DND-41 (cell line): ENCODE measurements at regions not wholly inside any gene's neighbourhood (a gene's known extent, or its start where the extent isn't known, plus 50 kb on each side); places are given as distances from the start of the nearest gene placed in this dataset.

Experiments used
- ATAC-seq: fragments of 200-7000 bp; cut with Tn5 transposase; 3 replicates; pipeline ENCODE4 v1.9.1; 2021; ENCODE audit warnings: low read depth; ENCODE audit not compliant: insufficient read depth
- DNase-seq: peaks from one replicate; pipeline ENCODE4 v3.0.0-alpha.2; 2020
- H2AFZ ChIP-seq: 2 replicates; pipeline ENCODE4 v1.6.0; 2012; ENCODE audit warnings: low read depth, low read length
- H3K27ac ChIP-seq: 2 replicates; pipeline ENCODE4 v1.5.1; 2012; ENCODE audit warnings: low read length, inconsistent platforms
- H3K27me3 ChIP-seq: fragments of 200-600 bp; sonication (generic); 2 replicates; pipeline ENCODE4 v1.6.0; 2012; ENCODE audit warnings: low read length, mild to moderate bottlenecking, inconsistent platforms; ENCODE audit not compliant: insufficient read depth, poor library complexity
- H3K36me3 ChIP-seq: 2 replicates; pipeline ENCODE4 v1.5.1; 2012; ENCODE audit warnings: low read length, inconsistent platforms; ENCODE audit not compliant: insufficient read depth
- H3K4me1 ChIP-seq: 2 replicates; pipeline ENCODE4 v1.5.1; 2012; ENCODE audit warnings: mild to moderate bottlenecking, low read length; ENCODE audit not compliant: insufficient read depth
- H3K4me2 ChIP-seq: 2 replicates; pipeline ENCODE4 v1.6.0; 2012; ENCODE audit warnings: mild to moderate bottlenecking, moderate library complexity, low read length, inconsistent platforms; ENCODE audit not compliant: insufficient read depth
- H3K4me3 ChIP-seq, 2 experiments: fragments of 200-600 bp in 1 of 2; shearing (Covaris generic) in 1 of 2; 2 replicates each; pipeline ENCODE4 v1.5.1; 2012 to 2016; ENCODE audit warnings: inconsistent platforms in 2 of 2, low read length in 2 of 2, mild to moderate bottlenecking in 2 of 2, low read depth in 1 of 2, moderate library complexity in 1 of 2
- H3K79me2 ChIP-seq: 2 replicates; pipeline ENCODE4 v1.6.0; 2012; ENCODE audit warnings: low read length, inconsistent platforms; ENCODE audit not compliant: insufficient read depth
- H3K9ac ChIP-seq: 2 replicates; pipeline ENCODE4 v1.6.0; 2012; ENCODE audit warnings: low read depth, mild to moderate bottlenecking, inconsistent platforms, low read length, moderate library complexity
- H3K9me3 ChIP-seq: 2 replicates; pipeline ENCODE4 v1.5.1; 2012; ENCODE audit warnings: low read length, moderate library complexity, mild to moderate bottlenecking, inconsistent platforms; ENCODE audit not compliant: insufficient read depth, severe bottlenecking
- H4K20me1 ChIP-seq: 2 replicates; pipeline ENCODE4 v1.6.0; 2012; ENCODE audit warnings: low read length; ENCODE audit not compliant: insufficient read depth
- CTCF ChIP-seq: IDR thresholded peaks from 2 replicates; pipeline ENCODE4 v1.5.1; 2012; ENCODE audit warnings: borderline replicate concordance, low read length, moderate library complexity, mild to moderate bottlenecking; ENCODE audit not compliant: poor library complexity, severe bottlenecking; ENCODE audit errors: extremely low read depth
- EZH2 ChIP-seq: IDR thresholded peaks from 3 replicates; pipeline ENCODE4 v1.6.1; 2012; ENCODE audit warnings: borderline replicate concordance, low read depth, mild to moderate bottlenecking, moderate library complexity, low read length, inconsistent platforms; ENCODE audit not compliant: severe bottlenecking

- Histone ChIP-seq H3K27me3 (no peaks in the 10 kb centered on the region), H4K20me1 (no peaks in the 10 kb centered on the region), H3K4me1 (no peaks in the 10 kb centered on the region), H3K4me3 (no peak overlapping the region), H3K4me2 (no peak overlapping the region), H3K27ac (no peak overlapping the region), H3K79me2 (no peaks in the 10 kb centered on the region), H3K9me3 (peaks cover 6% of the 10 kb centered on the region), H2AFZ (no peak overlapping the region), H3K9ac (no peak overlapping the region), H3K36me3 (no peaks in the 10 kb centered on the region)
- TF ChIP-seq EZH2 = no peak
- ATAC-seq (no peak), DNase-seq (no peak)
Measured at GRCh38 chr2:33670392-33670937, 71.4 kb upstream of the FAM98A start.

GRCh38 chr2:33666879-33667278, 67.8 kb upstream of the FAM98A start:
- no peaks in the 10 kb centered on the region for H3K27me3 ChIP-seq
- H4K20me1 ChIP-seq = no peaks in the 10 kb centered on the region
- TF ChIP-seq CTCF = no peak
- TF ChIP-seq EZH2 = no peak
- no peaks in the 10 kb centered on the region for H3K4me1 ChIP-seq
- H3K4me2 ChIP-seq = no peak overlapping the region
- ATAC-seq (no peak), DNase-seq (no peak)
- no peak overlapping the region for H3K9ac ChIP-seq
- no peak overlapping the region for H3K4me3 ChIP-seq
- H3K27ac ChIP-seq = no peak overlapping the region
- H3K36me3 ChIP-seq = no peaks in the 10 kb centered on the region
- no peak overlapping the region for H2AFZ ChIP-seq
- H3K79me2 ChIP-seq = no peaks in the 10 kb centered on the region
- H3K9me3 ChIP-seq = peaks cover 14% of the 10 kb centered on the region

GRCh38 chr2:33665039-33665438, 65.9 kb upstream of the FAM98A start:
- TF ChIP-seq CTCF (no peak), EZH2 (no peak)
- no peak overlapping the region for H3K4me2 ChIP-seq
- H3K36me3 ChIP-seq = no peaks in the 10 kb centered on the region
- H2AFZ ChIP-seq = no peak overlapping the region
- H3K79me2 ChIP-seq = no peaks in the 10 kb centered on the region
- H3K4me3 ChIP-seq = no peak overlapping the region
- H3K4me1 ChIP-seq = no peaks in the 10 kb centered on the region
- H3K9me3 ChIP-seq = peaks cover 14% of the 10 kb centered on the region
- H3K27ac ChIP-seq = no peak overlapping the region
- ATAC-seq = no peak
- no peak overlapping the region for H3K9ac ChIP-seq
- H4K20me1 ChIP-seq = no peaks in the 10 kb centered on the region
- DNase-seq = no peak
- no peaks in the 10 kb centered on the region for H3K27me3 ChIP-seq

DNA sequence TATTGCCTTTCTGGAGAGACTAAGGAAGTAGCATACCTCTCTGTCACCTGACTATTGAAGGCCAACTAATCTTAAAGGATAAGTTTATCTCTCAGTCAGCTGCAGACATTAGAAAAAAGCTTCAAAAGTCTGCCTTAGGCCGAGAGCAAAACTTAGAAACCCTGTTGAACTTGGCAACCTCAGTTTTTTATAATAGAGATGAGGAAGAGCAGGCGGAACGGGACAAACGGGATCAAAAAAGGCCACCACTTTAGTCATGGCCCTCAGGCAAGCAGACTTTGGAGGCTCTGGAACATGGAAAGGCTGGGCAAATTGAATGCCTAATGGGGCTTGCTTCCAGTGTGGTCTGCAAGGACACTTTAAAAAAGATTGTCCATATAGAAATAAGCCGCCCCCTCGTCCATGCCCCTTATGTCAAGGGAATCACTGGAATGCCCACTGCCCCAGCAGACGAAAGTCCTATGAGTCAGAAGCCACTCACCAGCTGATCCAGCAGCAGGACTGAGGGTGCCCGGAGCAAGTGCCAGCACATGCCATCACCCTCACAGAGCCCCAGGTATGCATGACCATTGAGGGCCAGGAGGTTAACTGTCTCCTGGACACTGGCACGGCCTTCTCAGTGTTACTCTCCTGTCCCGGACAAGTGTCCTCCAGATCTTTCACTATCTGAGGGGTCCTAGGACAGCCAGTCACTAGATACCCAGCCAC, 61.5 kb upstream of the FAM98A start:
- H3K27ac ChIP-seq = no peak overlapping the region
- H3K9ac ChIP-seq = no peak overlapping the region
- TF ChIP-seq CTCF (no peak), EZH2 (no peak)
- no peaks in the 10 kb centered on the region for H4K20me1 ChIP-seq
- no peaks in the 10 kb centered on the region for H3K79me2 ChIP-seq
- H3K4me2 ChIP-seq = no peak overlapping the region
- no peaks in the 10 kb centered on the region for H3K36me3 ChIP-seq
- H3K9me3 ChIP-seq = peaks cover 9% of the 10 kb centered on the region
- H3K4me1 ChIP-seq = no peaks in the 10 kb centered on the region
- no peak for ATAC-seq
- no peak overlapping the region for H2AFZ ChIP-seq
- DNase-seq = no peak
- no peaks in the 10 kb centered on the region for H3K27me3 ChIP-seq
- H3K4me3 ChIP-seq = no peak overlapping the region
